Progenitor cell of endocrine pancreas (in vitro differentiated cells): ENCODE measurements at regions not wholly inside any gene's neighbourhood (a gene's known extent, or its start where the extent isn't known, plus 50 kb on each side); places are given as distances from the start of the nearest gene placed in this dataset.

Source experiments
- DNase-seq: peaks from one replicate; pipeline ENCODE4 v3.0.0; 2021; ENCODE audit warnings: low spot score; ENCODE audit not compliant: unreplicated experiment
- H3K27ac Mint-ChIP-seq: 2 replicates; pipeline ENCODE4 v1.8.0; 2021; ENCODE audit warnings: mild to moderate bottlenecking, moderate library complexity, mixed read lengths
- H3K27me3 Mint-ChIP-seq: 2 replicates; pipeline ENCODE4 v1.8.0; 2021; ENCODE audit warnings: mixed read lengths
- H3K36me3 Mint-ChIP-seq: 2 replicates; pipeline ENCODE4 v1.8.0; 2022; ENCODE audit warnings: mixed read lengths; ENCODE audit not compliant: insufficient read depth
- H3K4me1 Mint-ChIP-seq: 2 replicates; pipeline ENCODE4 v1.8.0; 2021; ENCODE audit warnings: low read depth, mixed read lengths
- H3K4me3 Mint-ChIP-seq: 2 replicates; pipeline ENCODE4 v1.8.0; 2021; ENCODE audit warnings: low read depth, mild to moderate bottlenecking, moderate library complexity, mixed read lengths
- H3K9me3 Mint-ChIP-seq: 2 replicates; pipeline ENCODE4 v1.8.0; 2021; ENCODE audit warnings: low read depth, mixed read lengths
- TF ChIP-seq, protein P1 (sequence below): fragments of 200-600 bp; sonication (generic); IDR thresholded peaks from one replicate; pipeline ENCODE4 v1.5.0; 2021; ENCODE audit warnings: antibody characterized with exemption, mild to moderate bottlenecking; ENCODE audit not compliant: unreplicated experiment

- no peaks in the 10 kb centered on the region for H3K9me3 Mint-ChIP-seq
- no peak overlapping the region for H3K4me3 Mint-ChIP-seq
- H3K36me3 Mint-ChIP-seq = no peaks in the 10 kb centered on the region
Observed at GRCh38 chr20:55264703-55265239, 740.5 kb downstream of the CBLN4 start.

DNA sequence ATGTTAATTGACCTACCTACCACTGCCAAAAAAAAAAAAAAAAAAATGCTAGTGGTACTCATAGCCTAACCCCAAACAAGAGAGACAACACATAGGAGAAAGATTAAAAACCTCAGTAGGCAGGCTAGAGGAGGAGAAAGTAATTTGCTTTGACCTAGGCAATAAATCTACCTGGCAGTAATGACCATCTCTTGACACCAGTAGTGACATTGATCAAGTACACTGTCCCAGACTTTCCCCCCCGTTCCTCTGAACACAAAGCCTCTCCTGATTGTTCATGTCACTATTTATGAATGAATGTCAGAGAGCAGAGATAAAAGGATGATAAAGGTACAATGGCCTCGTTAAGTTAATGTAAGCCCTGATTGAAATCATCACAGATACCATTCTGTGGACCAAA lies 746.8 kb downstream of the CBLN4 start:
- peaks cover 8% of the 10 kb centered on the region for H3K27me3 Mint-ChIP-seq
- TF ChIP-seq, protein P1, sequence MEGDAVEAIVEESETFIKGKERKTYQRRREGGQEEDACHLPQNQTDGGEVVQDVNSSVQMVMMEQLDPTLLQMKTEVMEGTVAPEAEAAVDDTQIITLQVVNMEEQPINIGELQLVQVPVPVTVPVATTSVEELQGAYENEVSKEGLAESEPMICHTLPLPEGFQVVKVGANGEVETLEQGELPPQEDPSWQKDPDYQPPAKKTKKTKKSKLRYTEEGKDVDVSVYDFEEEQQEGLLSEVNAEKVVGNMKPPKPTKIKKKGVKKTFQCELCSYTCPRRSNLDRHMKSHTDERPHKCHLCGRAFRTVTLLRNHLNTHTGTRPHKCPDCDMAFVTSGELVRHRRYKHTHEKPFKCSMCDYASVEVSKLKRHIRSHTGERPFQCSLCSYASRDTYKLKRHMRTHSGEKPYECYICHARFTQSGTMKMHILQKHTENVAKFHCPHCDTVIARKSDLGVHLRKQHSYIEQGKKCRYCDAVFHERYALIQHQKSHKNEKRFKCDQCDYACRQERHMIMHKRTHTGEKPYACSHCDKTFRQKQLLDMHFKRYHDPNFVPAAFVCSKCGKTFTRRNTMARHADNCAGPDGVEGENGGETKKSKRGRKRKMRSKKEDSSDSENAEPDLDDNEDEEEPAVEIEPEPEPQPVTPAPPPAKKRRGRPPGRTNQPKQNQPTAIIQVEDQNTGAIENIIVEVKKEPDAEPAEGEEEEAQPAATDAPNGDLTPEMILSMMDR = no peak
- no peak overlapping the region for H3K27ac Mint-ChIP-seq
- H3K36me3 Mint-ChIP-seq = no peaks in the 10 kb centered on the region
- peaks cover 10% of the 10 kb centered on the region for H3K4me1 Mint-ChIP-seq
- H3K4me3 Mint-ChIP-seq = no peak overlapping the region
- DNase-seq = no peak
- no peaks in the 10 kb centered on the region for H3K9me3 Mint-ChIP-seq

More at GRCh38 chr20:55264703-55265239, 740.5 kb downstream of the CBLN4 start:
- H3K27ac Mint-ChIP-seq = no peak overlapping the region
- H3K27me3 Mint-ChIP-seq = peaks cover 18% of the 10 kb centered on the region
- H3K4me1 Mint-ChIP-seq = peaks cover 4% of the 10 kb centered on the region
- DNase-seq = no peak
- TF ChIP-seq, protein P1 = no peak

DNA sequence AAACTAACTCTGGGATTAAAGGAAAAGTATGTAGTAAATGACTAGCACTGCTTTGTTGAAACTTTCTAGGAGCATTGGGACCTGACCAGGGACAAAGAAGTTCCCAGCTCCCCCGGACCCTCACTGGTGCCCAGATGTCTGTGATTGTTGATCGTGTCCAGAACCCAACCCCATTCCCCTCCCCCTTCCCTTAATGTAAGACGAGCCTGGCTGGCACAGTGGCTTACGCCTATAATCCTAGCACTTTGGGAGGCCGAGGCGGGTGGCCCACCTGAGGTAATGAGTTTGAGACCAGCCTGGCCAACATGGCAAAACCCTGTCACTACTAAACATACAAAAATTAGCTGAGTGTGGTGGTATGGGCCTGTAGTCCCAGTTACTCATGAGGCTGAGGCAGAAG lies 750.3 kb downstream of the CBLN4 start:
- Mint-ChIP-seq H3K27ac (no peak overlapping the region), H3K4me1 (peaks cover 10% of the 10 kb centered on the region), H3K9me3 (no peaks in the 10 kb centered on the region), H3K36me3 (no peaks in the 10 kb centered on the region), H3K4me3 (no peak overlapping the region), H3K27me3 (no peaks in the 10 kb centered on the region)
- TF ChIP-seq, protein P1 = no peak
- no peak for DNase-seq

GRCh38 chr20:55253781-55254180 lies 751.5 kb downstream of the CBLN4 start:
- no peaks in the 10 kb centered on the region for H3K9me3 Mint-ChIP-seq
- H3K27ac Mint-ChIP-seq = no peak overlapping the region
- H3K27me3 Mint-ChIP-seq = no peaks in the 10 kb centered on the region
- H3K4me3 Mint-ChIP-seq = no peak overlapping the region
- H3K36me3 Mint-ChIP-seq = no peaks in the 10 kb centered on the region
- TF ChIP-seq, protein P1 = no peak
- DNase-seq = no peak
- peaks cover 6% of the 10 kb centered on the region for H3K4me1 Mint-ChIP-seq

DNA sequence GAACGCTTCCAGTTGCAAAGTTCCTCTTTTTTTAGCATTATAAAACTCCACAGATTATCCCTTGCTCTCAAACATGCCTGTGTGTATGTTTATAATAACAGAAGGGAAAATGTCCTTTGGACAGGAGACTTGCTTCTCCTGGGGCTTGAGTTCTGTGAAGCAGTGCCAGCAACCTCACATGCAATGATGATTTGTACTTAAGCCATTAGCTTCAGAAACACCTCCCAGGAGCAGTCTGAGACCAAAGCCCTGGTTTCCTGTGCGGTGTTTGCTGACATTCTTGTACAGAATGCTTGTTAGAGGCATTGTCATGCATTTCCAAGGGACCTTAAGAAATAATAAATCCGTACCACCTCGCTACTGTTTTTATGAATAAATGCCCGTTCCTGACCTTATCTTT lies 752.8 kb downstream of the CBLN4 start:
- no peak for DNase-seq
- H3K4me3 Mint-ChIP-seq = no peak overlapping the region
- H3K36me3 Mint-ChIP-seq = no peaks in the 10 kb centered on the region
- peaks cover 7% of the 10 kb centered on the region for H3K9me3 Mint-ChIP-seq
- H3K4me1 Mint-ChIP-seq = no peaks in the 10 kb centered on the region
- TF ChIP-seq, protein P1 = no peak
- no peaks in the 10 kb centered on the region for H3K27me3 Mint-ChIP-seq
- H3K27ac Mint-ChIP-seq = no peak overlapping the region
